ENCODE measurements at regions not wholly inside any gene's neighbourhood (a gene's known extent, or its start where the extent isn't known, plus 50 kb on each side); places are given as distances from the start of the nearest gene placed in this dataset.

GRCh38 chr18:27602092-27602491 is 417.0 kb upstream of the CHST9 start:
- TF ChIP-seq CTCF (IDR thresholded peaks at IDR 0.05; ENCODE audit: insufficient read depth, low read depth, low read length): no peak
- no peak for TF ChIP-seq EZH2 (IDR thresholded peaks at IDR 0.05; ENCODE audit: insufficient read depth, low read length)

All from astrocyte (in vitro differentiated cells and primary cell).